ENCODE measurements at regions not wholly inside any gene's neighbourhood (a gene's known extent, or its start where the extent isn't known, plus 50 kb on each side); places are given as distances from the start of the nearest gene placed in this dataset.

DNA sequence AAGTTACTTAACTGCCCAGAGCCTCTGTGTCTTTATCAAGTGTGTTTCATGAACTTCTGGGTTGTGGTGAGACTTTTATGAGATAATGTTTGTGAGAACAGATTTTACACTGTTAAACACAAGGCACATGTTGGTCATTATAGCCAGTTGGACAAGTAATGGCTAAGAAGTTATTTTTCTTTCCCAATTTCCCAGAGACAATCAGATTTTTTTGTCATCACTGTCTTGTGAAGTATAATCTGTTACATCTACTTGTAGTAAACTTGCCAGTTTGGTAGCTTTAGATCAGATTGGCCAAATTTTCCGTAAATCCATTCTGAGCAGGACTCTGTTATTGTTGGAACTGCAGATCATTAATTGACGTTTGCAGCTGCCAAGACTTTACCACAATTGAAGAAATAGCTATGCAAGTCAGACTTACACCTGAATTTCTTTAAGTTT lies 838.8 kb downstream of the SLC4A3 start:
- Mint-ChIP-seq H3K27ac (no peak overlapping the region), H3K27me3 (ENCODE audit: low read depth) (no peaks in the 10 kb centered on the region; the same call in 1 of the 2 replicates), H3K4me3 (no peak overlapping the region), H3K36me3 (ENCODE audit: insufficient read depth in 1 of 3, low read depth in 3 of 3) (no peaks in the 10 kb centered on the region; a peak in 1 of 7 replicates), H3K9me3 (no peaks in the 10 kb centered on the region; a peak in 1 of 5 replicates), H3K4me1 (peaks cover 3% of the 10 kb centered on the region in 2 experiments; a peak in 1 of 4 replicates)
- Histone ChIP-seq H2BK12ac (ENCODE audit: insufficient read length, low read depth, low read length) (no peak overlapping the region), H2AK5ac (ENCODE audit: insufficient read length, low read length) (no peak overlapping the region), H3K9ac (ENCODE audit: extremely low read depth, insufficient read length, low read length) (no peak overlapping the region), H3K4me1 (ENCODE audit: insufficient read depth, low read length) (no peaks in the 10 kb centered on the region), H3K79me2 (ENCODE audit: insufficient read depth, low read length) (no peaks in the 10 kb centered on the region), H2BK15ac (ENCODE audit: low read depth, low read length) (no peak overlapping the region), H3K27me3 (ENCODE audit: insufficient read depth, low read length) (no peaks in the 10 kb centered on the region), H3K4me2 (ENCODE audit: insufficient read depth, insufficient read length, low read length) (no peak overlapping the region), H3K9me3 (ENCODE audit: control insufficient read depth, low read depth, low read length) (no peaks in the 10 kb centered on the region), H3K23ac (ENCODE audit: insufficient read length, low read depth, low read length) (no peak overlapping the region), H3K27ac (ENCODE audit: insufficient read length, low read depth, low read length) (no peak overlapping the region), H2BK20ac (ENCODE audit: low read depth, low read length, poor library complexity, severe bottlenecking) (no peak overlapping the region), H3T11ph (ENCODE audit: low read length) (no peak overlapping the region), H4K5ac (ENCODE audit: insufficient read length, low read depth, low read length) (no peak overlapping the region), H3K79me1 (ENCODE audit: insufficient read depth, low read depth, low read length, poor library complexity, severe bottlenecking) (no peaks in the 10 kb centered on the region), H3K14ac (ENCODE audit: insufficient read depth, low read length) (no peak overlapping the region), H2AFZ (ENCODE audit: low read length) (no peak overlapping the region), H2BK5ac (ENCODE audit: insufficient read length, low read length) (no peak overlapping the region), H3K23me2 (ENCODE audit: insufficient read length, low read depth, low read length, poor library complexity, severe bottlenecking) (no peaks in the 10 kb centered on the region), H4K20me1 (ENCODE audit: control insufficient read depth, insufficient read depth, insufficient read length) (no peaks in the 10 kb centered on the region), H3K18ac (ENCODE audit: insufficient read length, low read depth, low read length) (no peak overlapping the region), H3K4ac (ENCODE audit: low read depth, low read length) (no peak overlapping the region), H4K91ac (ENCODE audit: insufficient read length, low read depth, low read length) (no peak overlapping the region), H4K8ac (replicated peaks; ENCODE audit: insufficient read length, low read depth, low read length) (no peak overlapping the region), H3K56ac (ENCODE audit: insufficient read length, low read depth, low read length) (no peak overlapping the region), H2BK120ac (ENCODE audit: low read depth, low read length, poor library complexity, severe bottlenecking) (no peak overlapping the region)
- no CpG with 5 or more reads among the region's 2 CpGs for WGBS (ENCODE audit: extremely low coverage, insufficient read length, low lambda C conversion rate)
- no peak for DNase-seq
- TF ChIP-seq, protein P1, sequence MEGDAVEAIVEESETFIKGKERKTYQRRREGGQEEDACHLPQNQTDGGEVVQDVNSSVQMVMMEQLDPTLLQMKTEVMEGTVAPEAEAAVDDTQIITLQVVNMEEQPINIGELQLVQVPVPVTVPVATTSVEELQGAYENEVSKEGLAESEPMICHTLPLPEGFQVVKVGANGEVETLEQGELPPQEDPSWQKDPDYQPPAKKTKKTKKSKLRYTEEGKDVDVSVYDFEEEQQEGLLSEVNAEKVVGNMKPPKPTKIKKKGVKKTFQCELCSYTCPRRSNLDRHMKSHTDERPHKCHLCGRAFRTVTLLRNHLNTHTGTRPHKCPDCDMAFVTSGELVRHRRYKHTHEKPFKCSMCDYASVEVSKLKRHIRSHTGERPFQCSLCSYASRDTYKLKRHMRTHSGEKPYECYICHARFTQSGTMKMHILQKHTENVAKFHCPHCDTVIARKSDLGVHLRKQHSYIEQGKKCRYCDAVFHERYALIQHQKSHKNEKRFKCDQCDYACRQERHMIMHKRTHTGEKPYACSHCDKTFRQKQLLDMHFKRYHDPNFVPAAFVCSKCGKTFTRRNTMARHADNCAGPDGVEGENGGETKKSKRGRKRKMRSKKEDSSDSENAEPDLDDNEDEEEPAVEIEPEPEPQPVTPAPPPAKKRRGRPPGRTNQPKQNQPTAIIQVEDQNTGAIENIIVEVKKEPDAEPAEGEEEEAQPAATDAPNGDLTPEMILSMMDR (conservative IDR thresholded peaks at IDR 0.05): no peak
